PC-9 (cell line): ENCODE measurements at regions not wholly inside any gene's neighbourhood (a gene's known extent, or its start where the extent isn't known, plus 50 kb on each side); places are given as distances from the start of the nearest gene placed in this dataset.

Experiments
- BruUV-seq: library from RNA; stranded (reverse); fragments of 400-500 nt; replicated peaks from 2 replicates; lab custom pipeline; 2021; lab: Mats Ljungman, UMichigan
- CTCF ChIA-PET: fragments of 300-600 bp; sonication (Branson Sonifier 250); formaldehyde crosslinking; loops from one replicate; lab custom pipeline; 2022; ENCODE audit warnings: antibody characterized with exemption; lab: Charles Lee
- POLR2A ChIA-PET: fragments of 300-600 bp; sonication (Branson Sonifier 250); formaldehyde crosslinking; loops from one replicate; lab custom pipeline; 2022; ENCODE audit warnings: antibody characterized with exemption; ENCODE audit not compliant: unreplicated experiment; lab: Charles Lee
- DNase-seq, 2 experiments: peaks; one replicate each; pipeline versions ENCODE4 v3.0.0 to v3.0.0-alpha.2; 2015 to 2022; ENCODE audit warnings: mixed read lengths in 1 of 2
- H2AFZ ChIP-seq: fragments of 200-600 bp; sonication (generic); 2 replicates; pipeline ENCODE4 v1.8.1; 2017; ENCODE audit warnings: antibody characterized with exemption
- H3F3A ChIP-seq: fragments of 200-600 bp; sonication (generic); 2 replicates; pipeline ENCODE4 v1.8.1; 2017; ENCODE audit warnings: antibody characterized with exemption, mild to moderate bottlenecking, low read depth; ENCODE audit not compliant: insufficient read depth
- H3K27ac ChIP-seq: fragments of 200-600 bp; sonication (generic); 2 replicates; pipeline ENCODE4 v1.6.1; 2016; ENCODE audit warnings: mixed run types
- H3K27me3 ChIP-seq: fragments of 200-600 bp; sonication (generic); 2 replicates; pipeline ENCODE4 v1.6.1; 2016; ENCODE audit warnings: low read depth, mixed run types; ENCODE audit not compliant: insufficient read depth
- H3K36me3 ChIP-seq: fragments of 200-600 bp; sonication (generic); 2 replicates; pipeline ENCODE4 v1.6.1; 2016; ENCODE audit warnings: low read depth, mixed run types
- H3K4me1 ChIP-seq: fragments of 200-600 bp; sonication (generic); replicated peaks from 2 replicates; pipeline ENCODE4 v1.6.1; 2016; ENCODE audit warnings: mixed run types; ENCODE audit not compliant: insufficient read depth
- H3K4me2 ChIP-seq: fragments of 200-600 bp; sonication (generic); 2 replicates; pipeline ENCODE4 v1.6.1; 2017; ENCODE audit warnings: mixed run types
- H3K4me3 ChIP-seq: fragments of 200-600 bp; sonication (generic); 2 replicates; pipeline ENCODE4 v1.6.1; 2016; ENCODE audit warnings: mixed run types
- H3K79me2 ChIP-seq: fragments of 200-600 bp; sonication (generic); 2 replicates; pipeline ENCODE4 v1.6.1; 2017; ENCODE audit warnings: low read depth, mixed run types
- H3K9me2 ChIP-seq: fragments of 200-600 bp; sonication (generic); 2 replicates; pipeline ENCODE4 v1.8.1; 2017; ENCODE audit warnings: mild to moderate bottlenecking; ENCODE audit not compliant: insufficient read depth
- H3K9me3 ChIP-seq: fragments of 200-600 bp; sonication (generic); 2 replicates; pipeline ENCODE4 v1.8.1; 2016; ENCODE audit warnings: low read depth; ENCODE audit not compliant: insufficient read depth
- H4K20me1 ChIP-seq: fragments of 200-600 bp; sonication (generic); 2 replicates; pipeline ENCODE4 v1.8.1; 2017; ENCODE audit not compliant: insufficient read depth
- EZH2 ChIP-seq: fragments of 200-600 bp; sonication (generic); IDR thresholded peaks from 2 replicates; pipeline ENCODE4 v1.8.0; 2017; ENCODE audit warnings: antibody characterized with exemption, low read depth
- intact Hi-C: fragments of 100-400 bp; cut with micrococcal nuclease; formaldehyde crosslinking; loops from one replicate; pipeline ENCODE4 v1.10.0; 2022; ENCODE audit not compliant: unreplicated experiment
- TF ChIP-seq, protein P1 (sequence below): fragments of 200-600 bp; sonication (generic); conservative IDR thresholded peaks from 2 replicates; pipeline ENCODE4 v1.6.1; 2017; ENCODE audit warnings: mixed run types, antibody characterized with exemption, mild to moderate bottlenecking, moderate library complexity

DNA sequence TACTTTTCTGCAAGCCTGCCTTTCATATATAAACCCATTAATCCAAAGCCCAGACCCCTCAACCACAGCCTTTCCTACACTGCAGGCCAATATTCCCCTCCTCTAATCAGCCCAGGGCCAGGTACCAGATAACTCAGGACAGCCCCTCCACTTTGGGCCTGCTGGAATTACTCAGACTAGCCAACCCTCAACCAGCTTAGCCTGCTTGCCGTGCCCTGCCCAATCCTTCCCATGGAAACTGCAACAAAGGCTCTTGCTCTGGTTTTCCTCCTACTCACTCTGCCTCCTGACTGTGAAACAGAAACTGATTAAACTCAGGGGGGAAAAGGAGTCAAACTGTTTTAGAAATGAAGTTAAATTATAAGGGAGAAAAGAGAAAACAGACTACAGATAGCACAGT is 248.1 kb downstream of the KLF13 start:
- no peaks in the 10 kb centered on the region for H3K4me1 ChIP-seq
- ChIA-PET POLR2A (no interaction called here), CTCF (no interaction called here)
- intact Hi-C loops, result no loop called here
- peaks cover 17% of the 10 kb centered on the region; the same call in 1 of the 2 replicates for H3K27me3 ChIP-seq
- H3K9me2 ChIP-seq, result no peaks in the 10 kb centered on the region
- DNase-seq, result no peak
- H3K36me3 ChIP-seq, result no peaks in the 10 kb centered on the region
- no peak overlapping the region for H3K4me3 ChIP-seq
- H3K27ac ChIP-seq, result no peak overlapping the region
- no TSS peak for BruUV-seq
- no peak overlapping the region for H3K4me2 ChIP-seq
- H2AFZ ChIP-seq, result no peak overlapping the region
- H3K79me2 ChIP-seq, result no peaks in the 10 kb centered on the region
- no peak for TF ChIP-seq EZH2
- TF ChIP-seq, protein P1, sequence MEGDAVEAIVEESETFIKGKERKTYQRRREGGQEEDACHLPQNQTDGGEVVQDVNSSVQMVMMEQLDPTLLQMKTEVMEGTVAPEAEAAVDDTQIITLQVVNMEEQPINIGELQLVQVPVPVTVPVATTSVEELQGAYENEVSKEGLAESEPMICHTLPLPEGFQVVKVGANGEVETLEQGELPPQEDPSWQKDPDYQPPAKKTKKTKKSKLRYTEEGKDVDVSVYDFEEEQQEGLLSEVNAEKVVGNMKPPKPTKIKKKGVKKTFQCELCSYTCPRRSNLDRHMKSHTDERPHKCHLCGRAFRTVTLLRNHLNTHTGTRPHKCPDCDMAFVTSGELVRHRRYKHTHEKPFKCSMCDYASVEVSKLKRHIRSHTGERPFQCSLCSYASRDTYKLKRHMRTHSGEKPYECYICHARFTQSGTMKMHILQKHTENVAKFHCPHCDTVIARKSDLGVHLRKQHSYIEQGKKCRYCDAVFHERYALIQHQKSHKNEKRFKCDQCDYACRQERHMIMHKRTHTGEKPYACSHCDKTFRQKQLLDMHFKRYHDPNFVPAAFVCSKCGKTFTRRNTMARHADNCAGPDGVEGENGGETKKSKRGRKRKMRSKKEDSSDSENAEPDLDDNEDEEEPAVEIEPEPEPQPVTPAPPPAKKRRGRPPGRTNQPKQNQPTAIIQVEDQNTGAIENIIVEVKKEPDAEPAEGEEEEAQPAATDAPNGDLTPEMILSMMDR, result no peak
- H4K20me1 ChIP-seq, result no peaks in the 10 kb centered on the region
- H3F3A ChIP-seq, result no peaks in the 10 kb centered on the region
- no peaks in the 10 kb centered on the region for H3K9me3 ChIP-seq

DNA sequence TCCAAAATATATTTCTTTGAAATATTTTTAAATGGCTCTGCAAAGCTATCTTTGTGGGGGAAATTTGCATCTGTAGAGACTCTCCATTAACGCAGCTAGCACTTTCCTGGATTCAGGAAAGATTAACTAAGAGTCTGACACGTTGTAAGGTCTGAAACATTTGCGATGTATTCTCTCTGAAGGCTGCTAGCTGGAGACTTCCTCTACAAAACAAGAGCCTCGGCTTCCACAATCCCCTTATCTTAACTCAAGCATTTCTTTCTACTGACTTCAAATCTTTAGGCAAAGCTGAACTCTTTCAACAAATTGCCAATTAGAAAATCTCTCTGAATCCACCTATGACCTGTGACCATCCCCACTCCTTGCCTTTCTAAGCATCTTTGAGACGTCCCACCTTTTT is 250.5 kb downstream of the KLF13 start:
- DNase-seq, result no peak
- CTCF ChIA-PET, result no interaction called here
- Histone ChIP-seq H3K79me2 (no peaks in the 10 kb centered on the region), H2AFZ (no peak overlapping the region), H3K4me3 (no peak overlapping the region), H3K36me3 (no peaks in the 10 kb centered on the region), H3F3A (no peaks in the 10 kb centered on the region), H3K9me2 (no peaks in the 10 kb centered on the region), H3K9me3 (no peaks in the 10 kb centered on the region), H3K27ac (no peak overlapping the region), H3K4me2 (no peak overlapping the region), H4K20me1 (no peaks in the 10 kb centered on the region), H3K27me3 (peaks cover under 1% of the 10 kb centered on the region; the same call in 1 of the 2 replicates), H3K4me1 (no peaks in the 10 kb centered on the region)
- intact Hi-C loops, result no loop called here
- no TSS peak for BruUV-seq
- no peak for TF ChIP-seq EZH2
- TF ChIP-seq, protein P1, result no peak
- POLR2A ChIA-PET, result no interaction called here

DNA sequence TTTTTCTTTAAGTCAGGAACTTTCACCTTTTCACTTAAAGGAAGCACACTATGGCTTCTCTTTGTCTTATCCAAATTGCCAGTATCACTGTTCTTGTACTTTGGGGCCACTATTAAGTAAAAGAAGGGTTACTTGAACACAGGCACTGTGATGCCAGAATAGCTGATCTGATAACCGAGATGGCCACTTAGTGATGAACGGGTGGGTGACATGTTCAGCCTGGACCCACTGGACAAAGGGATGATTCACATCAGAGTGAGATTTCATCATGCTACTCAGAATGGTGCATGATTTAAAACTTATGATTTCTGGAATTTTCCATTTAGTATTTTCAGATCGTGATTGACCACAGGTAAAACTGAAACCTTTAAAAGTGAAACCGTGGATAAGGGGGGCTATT is 252.6 kb downstream of the KLF13 start:
- no peaks in the 10 kb centered on the region for H3K36me3 ChIP-seq
- H3F3A ChIP-seq, result no peaks in the 10 kb centered on the region
- H3K79me2 ChIP-seq, result no peaks in the 10 kb centered on the region
- H4K20me1 ChIP-seq, result no peaks in the 10 kb centered on the region
- no peak for DNase-seq
- H3K27me3 ChIP-seq, result no peaks in the 10 kb centered on the region; the same call in 1 of the 2 replicates
- H3K4me2 ChIP-seq, result no peak overlapping the region
- BruUV-seq, result no TSS peak
- TF ChIP-seq EZH2, result no peak
- TF ChIP-seq, protein P1, result no peak
- H3K9me2 ChIP-seq, result no peaks in the 10 kb centered on the region
- intact Hi-C loops, result no loop called here
- H3K9me3 ChIP-seq, result no peaks in the 10 kb centered on the region
- H3K27ac ChIP-seq, result no peak overlapping the region
- no peak overlapping the region for H2AFZ ChIP-seq
- no peak overlapping the region for H3K4me3 ChIP-seq
- no peaks in the 10 kb centered on the region for H3K4me1 ChIP-seq
- ChIA-PET POLR2A (no interaction called here), CTCF (no interaction called here)
